ENCODE measurements at regions not wholly inside any gene's neighbourhood (a gene's known extent, or its start where the extent isn't known, plus 50 kb on each side); places are given as distances from the start of the nearest gene placed in this dataset.

GRCh38 chr10:4396401-4397283 lies 429.4 kb upstream of the AKR1E2 start:
- TF ChIP-seq FOXA1 (IDR thresholded peaks at IDR 0.05; ENCODE audit: borderline replicate concordance): no peak
- no peak for TF ChIP-seq GATA2 (CRISPR knock-in tag; IDR thresholded peaks at IDR 0.05)
- no peak for TF ChIP-seq JUN (IDR thresholded peaks at IDR 0.05; ENCODE audit: borderline replicate concordance, low read depth, low read length)
- TF ChIP-seq JUN (CRISPR knock-in tag; IDR thresholded peaks at IDR 0.05; ENCODE audit: borderline replicate concordance): no peak
- no peak for TF ChIP-seq ERF (CRISPR knock-in tag; IDR thresholded peaks at IDR 0.05)
- no peak for TF ChIP-seq GABPA (tag; conservative IDR thresholded peaks at IDR 0.05; ENCODE audit: low read depth)
- no peak for TF ChIP-seq SOX6 (IDR thresholded peaks at IDR 0.05)
- TF ChIP-seq CBX3 (IDR thresholded peaks at IDR 0.05; ENCODE audit: borderline replicate concordance in 1 of 2, low read length in 2 of 2): no peak
- no peak for TF ChIP-seq TAF15 (IDR thresholded peaks at IDR 0.05; ENCODE audit: low read depth, low read length)
- TF ChIP-seq E2F4 (CRISPR knock-in tag; IDR thresholded peaks at IDR 0.05; ENCODE audit: low read depth): no peak
- TF ChIP-seq MLX (CRISPR knock-in tag; conservative IDR thresholded peaks at IDR 0.05): no peak
- TF ChIP-seq JUND (IDR thresholded peaks at IDR 0.05; ENCODE audit: borderline replicate concordance, low read depth, low read length): no peak
- TF ChIP-seq JUND (tag; IDR thresholded peaks at IDR 0.05; ENCODE audit: borderline replicate concordance, low read depth, low read length): no peak
- no peak for TF ChIP-seq MYNN (IDR thresholded peaks at IDR 0.05)
- TF ChIP-seq MYNN (CRISPR knock-in tag; IDR thresholded peaks at IDR 0.05): no peak
- no peak for TF ChIP-seq SIN3A (IDR thresholded peaks at IDR 0.05; ENCODE audit: borderline replicate concordance in 2 of 2, control insufficient read depth in 1 of 2, low read depth in 2 of 2, low read length in 2 of 2)
- no peak for TF ChIP-seq TAF1 (IDR thresholded peaks at IDR 0.05; ENCODE audit: control insufficient read depth, extremely low read depth, insufficient read depth, low read length, severe bottlenecking)

Measured in K562 (cell line).